ENCODE measurements at regions not wholly inside any gene's neighbourhood (a gene's known extent, or its start where the extent isn't known, plus 50 kb on each side); places are given as distances from the start of the nearest gene placed in this dataset.

- no peak overlapping the region for H3K4me3 ChIP-seq (ENCODE audit: low read depth, low read length)
- no peak for DNase-seq (ENCODE audit: low read depth)
- TF ChIP-seq, protein P1, sequence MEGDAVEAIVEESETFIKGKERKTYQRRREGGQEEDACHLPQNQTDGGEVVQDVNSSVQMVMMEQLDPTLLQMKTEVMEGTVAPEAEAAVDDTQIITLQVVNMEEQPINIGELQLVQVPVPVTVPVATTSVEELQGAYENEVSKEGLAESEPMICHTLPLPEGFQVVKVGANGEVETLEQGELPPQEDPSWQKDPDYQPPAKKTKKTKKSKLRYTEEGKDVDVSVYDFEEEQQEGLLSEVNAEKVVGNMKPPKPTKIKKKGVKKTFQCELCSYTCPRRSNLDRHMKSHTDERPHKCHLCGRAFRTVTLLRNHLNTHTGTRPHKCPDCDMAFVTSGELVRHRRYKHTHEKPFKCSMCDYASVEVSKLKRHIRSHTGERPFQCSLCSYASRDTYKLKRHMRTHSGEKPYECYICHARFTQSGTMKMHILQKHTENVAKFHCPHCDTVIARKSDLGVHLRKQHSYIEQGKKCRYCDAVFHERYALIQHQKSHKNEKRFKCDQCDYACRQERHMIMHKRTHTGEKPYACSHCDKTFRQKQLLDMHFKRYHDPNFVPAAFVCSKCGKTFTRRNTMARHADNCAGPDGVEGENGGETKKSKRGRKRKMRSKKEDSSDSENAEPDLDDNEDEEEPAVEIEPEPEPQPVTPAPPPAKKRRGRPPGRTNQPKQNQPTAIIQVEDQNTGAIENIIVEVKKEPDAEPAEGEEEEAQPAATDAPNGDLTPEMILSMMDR (IDR thresholded peaks at IDR 0.05; ENCODE audit: control insufficient read depth, extremely low read depth, insufficient read depth): no peak
Measured at GRCh38 chr5:167052791-167053190, 1238.7 kb upstream of the WWC1 start.

GRCh38 chr5:167057665-167058064 lies 1233.8 kb upstream of the WWC1 start:
- TF ChIP-seq, protein P1 (IDR thresholded peaks at IDR 0.05; ENCODE audit: control insufficient read depth, extremely low read depth, insufficient read depth): no peak
- H3K4me3 ChIP-seq (ENCODE audit: low read depth, low read length): no peak overlapping the region
- DNase-seq (ENCODE audit: low read depth): no peak

- TF ChIP-seq, protein P1 (IDR thresholded peaks at IDR 0.05; ENCODE audit: control insufficient read depth, extremely low read depth, insufficient read depth): no peak
- no peak for DNase-seq (ENCODE audit: low read depth)
- H3K4me3 ChIP-seq (ENCODE audit: low read depth, low read length): no peak overlapping the region
Measured at GRCh38 chr5:167061695-167062094, 1229.8 kb upstream of the WWC1 start.

- TF ChIP-seq, protein P1 (IDR thresholded peaks at IDR 0.05; ENCODE audit: control insufficient read depth, extremely low read depth, insufficient read depth): no peak
- H3K4me3 ChIP-seq (ENCODE audit: low read depth, low read length): no peak overlapping the region
- no peak for DNase-seq (ENCODE audit: low read depth)
Measured at GRCh38 chr5:167063116-167063515, 1228.3 kb upstream of the WWC1 start.

GRCh38 chr5:167063788-167064187 lies 1227.7 kb upstream of the WWC1 start:
- TF ChIP-seq, protein P1 (IDR thresholded peaks at IDR 0.05; ENCODE audit: control insufficient read depth, extremely low read depth, insufficient read depth): no peak
- DNase-seq (ENCODE audit: low read depth): no peak
- H3K4me3 ChIP-seq (ENCODE audit: low read depth, low read length): no peak overlapping the region

- no peak overlapping the region for H3K4me3 ChIP-seq (ENCODE audit: low read depth, low read length)
- TF ChIP-seq, protein P1 (IDR thresholded peaks at IDR 0.05; ENCODE audit: control insufficient read depth, extremely low read depth, insufficient read depth): no peak
- DNase-seq (ENCODE audit: low read depth): no peak
Measured at GRCh38 chr5:167064198-167064776, 1227.2 kb upstream of the WWC1 start.

- no peak for DNase-seq (ENCODE audit: low read depth)
- TF ChIP-seq, protein P1 (IDR thresholded peaks at IDR 0.05; ENCODE audit: control insufficient read depth, extremely low read depth, insufficient read depth): no peak
- H3K4me3 ChIP-seq (ENCODE audit: low read depth, low read length): no peak overlapping the region
Measured at GRCh38 chr5:167065794-167066193, 1225.7 kb upstream of the WWC1 start.

Data from LNCaP clone FGC (cell line).